Skin epidermis (tissue), 12 donors: ENCODE measurements at regions not wholly inside any gene's neighbourhood (a gene's known extent, or its start where the extent isn't known, plus 50 kb on each side); places are given as distances from the start of the nearest gene placed in this dataset.
A peak's percentile ranks its signal among the peaks of the same experiment; 100 is the strongest.

Experiments used
- H3K27ac ChIP-seq, 21 experiments: fragments of 200-600 bp; sonication (generic) in 11 of 21; one replicate each; pipeline ENCODE4 v1.5.0; 2020; ENCODE audit warnings: mild to moderate bottlenecking in 3 of 21, inconsistent platforms in 2 of 21, moderate library complexity in 2 of 21
- H3K4me3 ChIP-seq, 7 experiments: fragments of 200-600 bp; sonication (generic) in 2 of 7; one replicate each; pipeline ENCODE4 v1.5.0; 2020; ENCODE audit warnings: inconsistent platforms in 2 of 7, mild to moderate bottlenecking in 2 of 7, moderate library complexity in 1 of 7

DNA sequence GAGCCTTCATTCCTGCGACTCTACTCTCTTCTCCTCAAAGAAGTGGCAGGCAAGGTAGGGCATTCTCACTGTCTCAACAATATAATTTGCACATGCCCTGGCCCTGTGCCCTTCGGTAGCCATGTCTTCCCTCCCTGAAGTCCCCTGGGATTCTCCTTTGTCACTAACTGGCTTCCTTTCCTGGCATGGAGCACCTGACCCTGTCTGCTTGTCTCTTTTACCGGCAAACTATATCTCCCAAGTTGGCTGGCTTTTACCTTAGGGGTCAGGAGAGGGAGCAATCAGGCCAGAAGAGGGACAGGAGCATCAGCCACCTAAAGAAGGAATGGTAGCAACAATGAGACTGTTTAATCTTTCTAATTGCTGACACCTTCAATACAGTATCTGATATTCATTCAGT is 51.9 kb upstream of the RMDN2 start:
- no peak overlapping the region for H3K27ac ChIP-seq
- H3K4me3 ChIP-seq = no peak overlapping the region

DNA sequence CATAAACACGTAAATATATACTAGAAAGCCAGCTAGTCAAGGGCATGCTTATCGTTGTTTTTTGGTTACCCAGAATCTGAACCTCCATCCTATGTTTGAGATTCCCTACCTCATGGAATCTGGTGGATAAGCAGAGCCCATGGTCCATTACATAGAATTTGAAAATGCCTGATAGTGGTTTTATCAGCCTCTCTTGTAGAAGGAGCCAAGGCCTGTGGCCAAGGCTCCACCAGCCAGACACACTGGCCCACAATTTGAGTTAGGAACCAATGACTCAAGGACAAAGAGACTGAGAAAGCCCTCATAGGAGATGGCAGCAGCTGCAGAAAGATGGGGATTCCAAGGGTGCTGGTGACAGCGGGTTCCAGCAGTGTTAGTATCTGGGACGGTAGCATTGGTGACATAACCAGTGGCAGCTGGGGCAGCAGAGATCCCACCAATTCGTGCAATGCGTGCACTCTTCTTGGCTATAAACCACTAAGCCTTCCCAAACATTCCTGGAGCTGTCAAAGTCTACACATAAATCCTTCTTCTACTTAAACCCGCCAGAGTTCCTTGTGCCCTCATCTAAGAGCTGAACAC is 51.2 kb upstream of the RMDN2 start:
- no peak overlapping the region for H3K4me3 ChIP-seq
- no peak overlapping the region for H3K27ac ChIP-seq

DNA sequence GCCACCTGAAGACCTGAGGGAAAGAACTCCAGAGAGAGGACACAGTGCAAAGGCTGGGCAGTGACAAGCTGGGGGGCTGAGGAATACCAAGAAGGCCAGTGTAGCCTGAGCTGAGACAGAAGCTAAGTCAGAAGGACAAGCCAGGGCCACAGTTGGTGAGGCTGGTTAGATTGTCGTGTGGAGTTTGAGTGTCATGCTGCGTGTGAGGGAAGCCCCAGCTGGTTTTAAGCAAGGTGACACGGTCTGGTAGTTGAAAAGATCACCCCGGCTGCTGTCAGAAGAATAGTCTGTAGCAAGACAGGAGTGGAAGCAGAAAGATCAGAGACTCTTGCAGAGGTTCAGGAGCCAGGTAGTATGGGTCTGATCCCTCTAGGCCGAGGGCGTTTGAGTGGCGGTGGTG is 50.6 kb upstream of the RMDN2 start:
- Histone ChIP-seq H3K4me3 (no peak overlapping the region), H3K27ac (peak overlapping the region in 1 of 21 experiments; percentile 51)
